Left ventricle myocardium inferior (tissue), 1 donor: ENCODE measurements at regions not wholly inside any gene's neighbourhood (a gene's known extent, or its start where the extent isn't known, plus 50 kb on each side); places are given as distances from the start of the nearest gene placed in this dataset.

Experiments used
- DNase-seq: peaks from one replicate; pipeline ENCODE4 v3.0.0-alpha.2; 2020
- H3K27ac ChIP-seq: fragments of 200-600 bp; replicated peaks from 2 replicates; pipeline ENCODE4 v1.8.0; 2021
- H3K27me3 ChIP-seq: fragments of 200-600 bp; 2 replicates; pipeline ENCODE4 v1.8.0; 2021; ENCODE audit warnings: low read depth
- H3K36me3 ChIP-seq: fragments of 200-600 bp; 2 replicates; pipeline ENCODE4 v1.8.0; 2021
- H3K4me1 ChIP-seq: fragments of 200-600 bp; 2 replicates; pipeline ENCODE4 v1.8.0; 2021
- H3K4me3 ChIP-seq: fragments of 200-600 bp; 2 replicates; pipeline ENCODE4 v1.8.0; 2021; ENCODE audit warnings: mild to moderate bottlenecking, moderate library complexity
- H3K9me3 ChIP-seq: fragments of 200-600 bp; replicated peaks from 2 replicates; pipeline ENCODE4 v1.8.0; 2021
- CTCF ChIP-seq: fragments of 200-600 bp; IDR thresholded peaks from 2 replicates; pipeline ENCODE4 v1.8.0; 2021; ENCODE audit warnings: antibody characterized with exemption, mild to moderate bottlenecking, borderline replicate concordance
- intact Hi-C: fragments of 100-400 bp; cut with micrococcal nuclease; formaldehyde crosslinking; loops from one replicate; pipeline ENCODE4 v1.11.0; 2022
- donor health status: DM: no; HTN: yes; CAD: no; lungs with severe emphysema.

GRCh38 chr3:7793786-7794185 is 707.8 kb upstream of the LMCD1 start:
- Histone ChIP-seq H3K27ac (no peak overlapping the region), H3K27me3 (no peaks in the 10 kb centered on the region), H3K4me3 (no peak overlapping the region), H3K9me3 (no peaks in the 10 kb centered on the region), H3K36me3 (no peaks in the 10 kb centered on the region), H3K4me1 (no peaks in the 10 kb centered on the region)
- intact Hi-C loops = no loop called here
- no peak for DNase-seq
- no peak for TF ChIP-seq CTCF

GRCh38 chr3:7798276-7798675 is 703.3 kb upstream of the LMCD1 start:
- intact Hi-C loops = no loop called here
- no peaks in the 10 kb centered on the region for H3K9me3 ChIP-seq
- no peaks in the 10 kb centered on the region for H3K36me3 ChIP-seq
- no peak overlapping the region for H3K4me3 ChIP-seq
- no peak for DNase-seq
- H3K27ac ChIP-seq = no peak overlapping the region
- TF ChIP-seq CTCF = no peak
- H3K27me3 ChIP-seq = no peaks in the 10 kb centered on the region
- H3K4me1 ChIP-seq = no peaks in the 10 kb centered on the region

GRCh38 chr3:7800006-7800780 is 701.4 kb upstream of the LMCD1 start:
- H3K4me3 ChIP-seq = no peak overlapping the region
- peak; percentile 34 for TF ChIP-seq CTCF
- no peaks in the 10 kb centered on the region for H3K27me3 ChIP-seq
- intact Hi-C loops = no loop called here
- H3K36me3 ChIP-seq = no peaks in the 10 kb centered on the region
- no peaks in the 10 kb centered on the region for H3K4me1 ChIP-seq
- H3K27ac ChIP-seq = no peak overlapping the region
- no peaks in the 10 kb centered on the region for H3K9me3 ChIP-seq
- DNase-seq = no peak

- no peaks in the 10 kb centered on the region for H3K9me3 ChIP-seq
- no peak overlapping the region for H3K27ac ChIP-seq
- DNase-seq = no peak
- H3K4me3 ChIP-seq = no peak overlapping the region
- no peaks in the 10 kb centered on the region for H3K4me1 ChIP-seq
- intact Hi-C loops = no loop called here
- no peaks in the 10 kb centered on the region for H3K36me3 ChIP-seq
- TF ChIP-seq CTCF = no peak
- H3K27me3 ChIP-seq = no peaks in the 10 kb centered on the region
Observed at GRCh38 chr3:7812490-7812889, 689.1 kb upstream of the LMCD1 start.

GRCh38 chr3:7813365-7813764 is 688.3 kb upstream of the LMCD1 start:
- H3K36me3 ChIP-seq = no peaks in the 10 kb centered on the region
- H3K9me3 ChIP-seq = no peaks in the 10 kb centered on the region
- no peaks in the 10 kb centered on the region for H3K27me3 ChIP-seq
- H3K4me1 ChIP-seq = no peaks in the 10 kb centered on the region
- TF ChIP-seq CTCF = no peak
- intact Hi-C loops = no loop called here
- H3K27ac ChIP-seq = no peak overlapping the region
- H3K4me3 ChIP-seq = no peak overlapping the region
- no peak for DNase-seq
